ENCODE measurements at regions not wholly inside any gene's neighbourhood (a gene's known extent, or its start where the extent isn't known, plus 50 kb on each side); places are given as distances from the start of the nearest gene placed in this dataset.

GRCh38 chr5:93358176-93358575 is 222.8 kb downstream of the NR2F1-AS1 start:
- no peak for TF ChIP-seq EGR1 (IDR thresholded peaks at IDR 0.05)
- no peak for TF ChIP-seq REST (IDR thresholded peaks at IDR 0.05; ENCODE audit: low read depth)
- no peak for TF ChIP-seq NFIC (IDR thresholded peaks at IDR 0.05)
- TF ChIP-seq EP300 (IDR thresholded peaks at IDR 0.05; ENCODE audit: borderline replicate concordance) = no peak
- no peak for TF ChIP-seq MAX (IDR thresholded peaks at IDR 0.05)
- no peak for TF ChIP-seq RAD21 (IDR thresholded peaks at IDR 0.05; ENCODE audit: low read depth)
- TF ChIP-seq TEAD4 (IDR thresholded peaks at IDR 0.05) = no peak
- TF ChIP-seq TAF1 (IDR thresholded peaks at IDR 0.05; ENCODE audit: low read depth) = no peak
- no peak for TF ChIP-seq USF1 (IDR thresholded peaks at IDR 0.05)
- TF ChIP-seq CREB1 (IDR thresholded peaks at IDR 0.05; ENCODE audit: low read depth) = no peak
- TF ChIP-seq YY1 (IDR thresholded peaks at IDR 0.05; ENCODE audit: low read depth) = no peak
